Mesenchymal stem cell (in vitro differentiated cells and primary cell): ENCODE measurements at regions not wholly inside any gene's neighbourhood (a gene's known extent, or its start where the extent isn't known, plus 50 kb on each side); places are given as distances from the start of the nearest gene placed in this dataset.

Experiments
- DNase-seq: peaks from one replicate; pipeline ENCODE4 v3.0.0-alpha.2; 2013
- H2AFZ ChIP-seq: one replicate; pipeline ENCODE4 v1.6.1; 2013; ENCODE audit warnings: low read depth, mild to moderate bottlenecking, control low read depth, inconsistent platforms, low read length, moderate library complexity
- H2AK5ac ChIP-seq: 2 replicates; pipeline ENCODE4 v1.6.1; 2013; ENCODE audit warnings: low read length, moderate library complexity, mild to moderate bottlenecking, inconsistent platforms; ENCODE audit not compliant: severe bottlenecking
- H2BK120ac ChIP-seq: one replicate; pipeline ENCODE4 v1.6.1; 2013; ENCODE audit warnings: low read depth, mild to moderate bottlenecking, inconsistent platforms, low read length, moderate library complexity
- H2BK12ac ChIP-seq, 2 experiments: one replicate each; pipeline ENCODE4 v1.6.1; 2013; ENCODE audit warnings: inconsistent platforms in 2 of 2, low read length in 2 of 2, mild to moderate bottlenecking in 2 of 2, moderate library complexity in 2 of 2, control low read depth in 1 of 2
- H2BK15ac ChIP-seq: one replicate; pipeline ENCODE4 v1.6.1; 2013; ENCODE audit warnings: mild to moderate bottlenecking, low read depth, inconsistent platforms; ENCODE audit not compliant: poor library complexity, severe bottlenecking
- H2BK5ac ChIP-seq: 2 replicates; pipeline ENCODE4 v1.6.1; 2013; ENCODE audit warnings: low read depth, mild to moderate bottlenecking, low read length, control low read depth, inconsistent platforms; ENCODE audit not compliant: poor library complexity, severe bottlenecking
- H3K14ac ChIP-seq, 2 experiments: one replicate each; pipeline ENCODE4 v1.6.1; 2013; ENCODE audit warnings: inconsistent platforms in 2 of 2, low read length in 2 of 2, control low read depth in 1 of 2, mild to moderate bottlenecking in 1 of 2, moderate library complexity in 1 of 2
- H3K18ac ChIP-seq, 2 experiments: one replicate each; pipeline ENCODE4 v1.6.1; 2013; ENCODE audit warnings: inconsistent platforms in 2 of 2, low read length in 2 of 2, control low read depth in 1 of 2, low read depth in 1 of 2, mild to moderate bottlenecking in 1 of 2
- H3K23ac ChIP-seq, 2 experiments: one replicate each; pipeline ENCODE4 v1.6.1; 2013; ENCODE audit warnings: inconsistent platforms in 2 of 2, low read length in 2 of 2, mild to moderate bottlenecking in 2 of 2, moderate library complexity in 2 of 2, control low read depth in 1 of 2
- H3K27ac ChIP-seq: 2 replicates; pipeline ENCODE4 v1.5.1; 2013; ENCODE audit warnings: mild to moderate bottlenecking, moderate library complexity, low read length, control low read depth, inconsistent platforms; ENCODE audit not compliant: poor library complexity, severe bottlenecking
- H3K27me3 ChIP-seq, 2 experiments: 2 replicates each; pipeline versions ENCODE4 v1.6.1 to v1.7.0; 2013; ENCODE audit warnings: low read length in 2 of 2, mild to moderate bottlenecking in 2 of 2, moderate library complexity in 2 of 2, control low read depth in 1 of 2, inconsistent platforms in 1 of 2; ENCODE audit not compliant: control insufficient read depth in 1 of 2, insufficient read depth in 1 of 2
- H3K36me3 ChIP-seq, 2 experiments: 2 replicates each; pipeline versions ENCODE4 v1.6.1 to v1.7.0; 2013; ENCODE audit warnings: low read length in 2 of 2, control low read depth in 1 of 2, inconsistent platforms in 1 of 2, low read depth in 1 of 2, mild to moderate bottlenecking in 1 of 2; ENCODE audit not compliant: insufficient read depth in 2 of 2, control insufficient read depth in 1 of 2
- H3K4ac ChIP-seq, 2 experiments: one replicate each; pipeline ENCODE4 v1.6.1; 2013; ENCODE audit warnings: inconsistent platforms in 2 of 2, low read length in 2 of 2, mild to moderate bottlenecking in 2 of 2, moderate library complexity in 2 of 2, control low read depth in 1 of 2, low read depth in 1 of 2
- H3K4me1 ChIP-seq: 2 replicates; pipeline ENCODE4 v1.6.1; 2013; ENCODE audit warnings: low read depth, low read length, control low read depth; ENCODE audit not compliant: control insufficient read depth, insufficient read depth
- H3K4me2 ChIP-seq: 2 replicates; pipeline ENCODE4 v1.6.1; 2013; ENCODE audit warnings: low read length, mild to moderate bottlenecking, inconsistent platforms; ENCODE audit not compliant: poor library complexity, severe bottlenecking
- H3K4me3 ChIP-seq, 2 experiments: 2 replicates each; pipeline versions ENCODE4 v1.5.1 to v1.7.0; 2013; ENCODE audit warnings: low read length in 2 of 2, mild to moderate bottlenecking in 2 of 2, control low read depth in 1 of 2, low read depth in 1 of 2; ENCODE audit not compliant: insufficient read depth in 1 of 2
- H3K79me1 ChIP-seq: replicated peaks from 2 replicates; pipeline ENCODE4 v1.6.1; 2013; ENCODE audit warnings: mild to moderate bottlenecking, control low read depth, low read length, inconsistent platforms; ENCODE audit not compliant: poor library complexity, severe bottlenecking
- H3K9ac ChIP-seq: 2 replicates; pipeline ENCODE4 v1.7.0; 2013; ENCODE audit warnings: mild to moderate bottlenecking, low read length, moderate library complexity
- H3K9me3 ChIP-seq: 2 replicates; pipeline ENCODE4 v1.7.0; 2013; ENCODE audit warnings: mild to moderate bottlenecking, low read length; ENCODE audit not compliant: control insufficient read depth
- H4K8ac ChIP-seq: one replicate; pipeline ENCODE4 v1.6.1; 2013; ENCODE audit warnings: inconsistent platforms, mild to moderate bottlenecking, low read length, moderate library complexity
- H4K91ac ChIP-seq: one replicate; pipeline ENCODE4 v1.6.1; 2013; ENCODE audit warnings: mild to moderate bottlenecking, low read length, inconsistent platforms
- WGBS: methylation state at CpG from one replicate; pipeline ENCODE4 v1.1.7; 2013; ENCODE audit warnings: mixed read lengths; 5-methylcytosine and 5-hydroxymethylcytosine counted together

DNA sequence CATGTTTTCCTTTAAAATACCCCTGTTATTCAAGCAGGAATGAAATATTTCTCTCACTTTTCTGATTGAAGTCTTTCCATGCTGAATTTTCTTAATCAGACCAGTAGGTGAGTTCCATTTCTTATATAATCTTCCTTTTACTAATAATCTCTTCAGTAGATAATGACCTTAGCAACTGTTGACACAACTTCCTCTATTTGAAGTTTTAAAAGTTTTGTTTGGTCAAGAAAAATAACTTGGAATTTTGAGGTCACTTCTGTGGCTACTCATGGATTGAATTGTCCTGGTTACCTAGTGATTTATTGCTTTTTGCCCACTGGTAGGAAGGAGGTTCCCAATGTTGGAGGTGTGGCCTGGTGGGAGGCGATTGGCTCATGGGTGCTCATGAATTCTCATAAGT, 70.6 kb upstream of the PAXBP1 start:
- H3K27me3 ChIP-seq: peaks cover 4 to 8% of the 10 kb centered on the region in 2 experiments
- H3K4ac ChIP-seq: no peak overlapping the region
- H3K36me3 ChIP-seq: no peaks in the 10 kb centered on the region
- no peak overlapping the region for H2AFZ ChIP-seq
- no peaks in the 10 kb centered on the region for H3K79me1 ChIP-seq
- WGBS: 100% methylated on average over 1 of the region's 1 CpG
- H2AK5ac ChIP-seq: no peak overlapping the region
- H4K8ac ChIP-seq: no peak overlapping the region
- H2BK120ac ChIP-seq: no peak overlapping the region
- no peak overlapping the region for H4K91ac ChIP-seq
- no peak overlapping the region for H3K14ac ChIP-seq
- H2BK5ac ChIP-seq: no peak overlapping the region
- H3K4me2 ChIP-seq: no peak overlapping the region
- no peak overlapping the region for H2BK12ac ChIP-seq
- no peaks in the 10 kb centered on the region for H3K4me1 ChIP-seq
- H3K9ac ChIP-seq: no peak overlapping the region
- H3K18ac ChIP-seq: no peak overlapping the region
- peaks cover 5% of the 10 kb centered on the region for H3K9me3 ChIP-seq
- H3K4me3 ChIP-seq: no peak overlapping the region
- no peak overlapping the region for H3K23ac ChIP-seq
- no peak overlapping the region for H3K27ac ChIP-seq
- H2BK15ac ChIP-seq: no peak overlapping the region
- no peak for DNase-seq

DNA sequence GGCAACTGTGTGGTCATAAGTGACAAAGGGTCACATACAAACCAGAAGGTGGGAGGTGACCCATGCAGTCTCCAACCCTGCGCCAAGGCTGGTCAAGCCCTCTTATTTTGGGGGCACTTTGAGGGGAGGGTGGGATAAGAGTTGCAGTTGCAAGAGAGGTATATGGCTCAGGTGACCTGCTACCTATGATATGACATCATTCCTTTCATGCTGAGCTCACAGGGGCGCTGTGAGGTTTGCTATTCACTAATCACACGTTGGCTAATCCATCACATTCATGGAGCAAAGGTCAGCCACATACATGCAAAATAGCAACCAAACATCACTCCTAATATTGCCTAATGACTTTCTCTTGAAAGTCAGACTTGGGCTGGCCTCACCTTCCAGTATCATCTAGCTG, 72.0 kb upstream of the PAXBP1 start:
- Histone ChIP-seq H3K27ac (no peak overlapping the region), H4K8ac (no peak overlapping the region), H3K27me3 (peaks cover 8 to 11% of the 10 kb centered on the region in 2 experiments), H2BK120ac (no peak overlapping the region), H3K4me1 (no peaks in the 10 kb centered on the region), H3K9ac (no peak overlapping the region), H3K4me3 (no peak overlapping the region), H3K23ac (no peak overlapping the region), H2AK5ac (no peak overlapping the region), H2BK12ac (no peak overlapping the region), H3K79me1 (no peaks in the 10 kb centered on the region), H3K36me3 (no peaks in the 10 kb centered on the region), H3K4me2 (no peak overlapping the region), H3K18ac (no peak overlapping the region), H2BK15ac (no peak overlapping the region), H3K14ac (no peak overlapping the region), H2BK5ac (no peak overlapping the region), H3K4ac (no peak overlapping the region), H4K91ac (no peak overlapping the region), H3K9me3 (no peaks in the 10 kb centered on the region), H2AFZ (no peak overlapping the region)
- WGBS: 73% methylated on average over 3 of the region's 3 CpGs
- no peak for DNase-seq

DNA sequence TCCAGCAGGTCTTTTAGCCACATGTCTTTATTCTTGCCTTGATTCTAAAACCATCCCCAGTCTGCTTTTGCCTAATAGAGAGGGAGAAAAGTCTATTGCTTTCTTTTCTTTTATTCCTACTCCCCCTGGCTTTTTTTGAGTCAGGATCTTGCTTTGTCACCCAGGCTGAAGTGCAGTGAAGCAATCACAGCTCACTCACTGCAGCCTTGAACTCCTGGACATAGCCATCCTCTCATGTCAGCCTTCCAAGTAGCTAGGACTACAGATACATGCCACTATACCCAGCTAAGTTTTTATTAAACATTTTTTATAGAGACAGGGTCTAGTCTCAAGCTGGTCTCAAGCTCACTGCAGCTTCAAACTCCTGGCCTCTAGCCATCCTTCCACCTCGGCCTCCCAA, 72.5 kb upstream of the PAXBP1 start:
- Histone ChIP-seq H3K4me2 (no peak overlapping the region), H3K79me1 (no peaks in the 10 kb centered on the region), H2BK12ac (no peak overlapping the region), H3K4me3 (no peak overlapping the region), H3K4me1 (no peaks in the 10 kb centered on the region), H3K27ac (no peak overlapping the region), H3K36me3 (no peaks in the 10 kb centered on the region), H2AK5ac (no peak overlapping the region), H2BK15ac (no peak overlapping the region), H3K9me3 (no peaks in the 10 kb centered on the region), H2BK120ac (no peak overlapping the region), H3K27me3 (peaks cover 8 to 14% of the 10 kb centered on the region in 2 experiments), H3K23ac (no peak overlapping the region), H3K9ac (no peak overlapping the region), H3K14ac (no peak overlapping the region), H3K4ac (no peak overlapping the region), H4K8ac (no peak overlapping the region), H4K91ac (no peak overlapping the region), H2BK5ac (no peak overlapping the region), H2AFZ (no peak overlapping the region), H3K18ac (no peak overlapping the region)
- no peak for DNase-seq
- WGBS: 47% methylated on average over 1 of the region's 1 CpG

DNA sequence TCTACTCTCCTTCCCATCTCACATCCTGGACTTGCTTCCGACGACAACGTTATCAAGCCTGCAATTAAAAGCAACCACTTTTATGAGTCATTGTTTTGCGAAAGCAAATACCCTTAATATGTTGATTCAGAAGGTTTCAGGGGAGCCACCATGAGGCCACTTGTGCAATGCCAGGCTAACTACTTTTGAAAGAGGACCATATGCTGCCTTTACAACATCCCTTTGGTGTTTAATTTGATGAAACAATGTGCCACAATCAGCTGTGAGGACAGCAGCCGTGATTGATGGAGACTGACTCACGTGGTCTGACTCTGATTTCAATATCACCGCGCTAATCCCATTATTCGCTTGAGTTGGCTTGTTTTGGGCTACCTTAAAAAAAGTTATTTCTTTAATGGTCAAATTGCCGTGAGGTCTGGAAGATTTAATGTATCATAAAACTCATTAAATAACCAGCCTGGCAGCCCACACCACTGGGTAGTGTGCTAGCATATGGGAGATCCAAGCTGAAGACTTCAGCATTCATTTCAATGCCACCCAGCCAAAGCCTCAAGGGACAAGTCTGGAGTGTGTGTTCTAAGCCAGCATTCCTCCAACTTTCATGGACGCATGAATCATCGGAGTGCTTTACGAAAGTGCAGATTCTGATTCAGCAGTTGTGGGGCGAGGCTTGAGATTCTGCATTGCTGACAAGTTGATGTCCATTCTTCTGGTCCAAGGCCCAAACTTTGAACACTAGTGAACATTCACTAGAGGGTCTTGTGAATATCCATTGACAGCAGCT, 73.3 kb upstream of the PAXBP1 start:
- H3K4me2 ChIP-seq: no peak overlapping the region
- peaks cover 3 to 10% of the 10 kb centered on the region in 2 experiments for H3K27me3 ChIP-seq
- H3K18ac ChIP-seq: no peak overlapping the region
- no peak overlapping the region for H2BK15ac ChIP-seq
- no peak overlapping the region for H4K8ac ChIP-seq
- H3K79me1 ChIP-seq: no peaks in the 10 kb centered on the region
- WGBS: 73% methylated on average over 13 of the region's 14 CpGs
- H2BK120ac ChIP-seq: no peak overlapping the region
- no peaks in the 10 kb centered on the region for H3K4me1 ChIP-seq
- no peak overlapping the region for H3K27ac ChIP-seq
- H2BK12ac ChIP-seq: no peak overlapping the region
- H3K36me3 ChIP-seq: no peaks in the 10 kb centered on the region
- DNase-seq: peak; percentile 14
- H2BK5ac ChIP-seq: no peak overlapping the region
- peak overlapping the region; percentile 5 for H3K9ac ChIP-seq
- H4K91ac ChIP-seq: no peak overlapping the region
- no peak overlapping the region for H2AK5ac ChIP-seq
- H3K23ac ChIP-seq: no peak overlapping the region
- no peak overlapping the region for H2AFZ ChIP-seq
- H3K4me3 ChIP-seq: no peak overlapping the region
- no peaks in the 10 kb centered on the region for H3K9me3 ChIP-seq
- H3K14ac ChIP-seq: no peak overlapping the region
- H3K4ac ChIP-seq: no peak overlapping the region
